ENCODE measurements at regions not wholly inside any gene's neighbourhood (a gene's known extent, or its start where the extent isn't known, plus 50 kb on each side); places are given as distances from the start of the nearest gene placed in this dataset.
"Not testable (repeated sequence)": the region's sequence is repeated elsewhere in the genome, so short reads cannot be mapped to it uniquely, and the experiment has no call there.

GRCh38 chr1:229124520-229125124 lies 146.3 kb upstream of the RAB4A start:
- intact Hi-C loops (cut with micrococcal nuclease): no loop called here

GRCh38 chr1:229127301-229127700 lies 143.6 kb upstream of the RAB4A start:
- intact Hi-C loops (cut with micrococcal nuclease): no loop called here

GRCh38 chr1:229128066-229128608 lies 142.8 kb upstream of the RAB4A start:
- intact Hi-C loops (cut with micrococcal nuclease): no loop called here

- intact Hi-C loops (cut with micrococcal nuclease): no loop called here
Measured at GRCh38 chr1:229129301-229130027, 141.4 kb upstream of the RAB4A start.

GRCh38 chr1:229130028-229130668 lies 140.8 kb upstream of the RAB4A start:
- intact Hi-C loops (cut with micrococcal nuclease): no loop called here

GRCh38 chr1:229131243-229132105 lies 139.4 kb upstream of the RAB4A start:
- intact Hi-C loops (cut with micrococcal nuclease): no loop called here

- intact Hi-C loops (cut with micrococcal nuclease): no loop called here
Measured at GRCh38 chr1:229132106-229132443, 138.8 kb upstream of the RAB4A start.

- intact Hi-C loops (cut with micrococcal nuclease): no loop called here
Measured at GRCh38 chr1:229132706-229133105, 138.2 kb upstream of the RAB4A start.

- intact Hi-C loops (cut with micrococcal nuclease): no loop called here
Measured at GRCh38 chr1:229133151-229133550, 137.8 kb upstream of the RAB4A start.

- intact Hi-C loops (cut with micrococcal nuclease): no loop called here
Measured at GRCh38 chr1:229133811-229134210, 137.1 kb upstream of the RAB4A start.

- intact Hi-C loops (cut with micrococcal nuclease): not testable (repeated sequence)
Measured at GRCh38 chr1:229134381-229135217, 136.3 kb upstream of the RAB4A start.

- intact Hi-C loops (cut with micrococcal nuclease): no loop called here
Measured at GRCh38 chr1:229135773-229136172, 135.1 kb upstream of the RAB4A start.

- intact Hi-C loops (cut with micrococcal nuclease): no loop called here
Measured at GRCh38 chr1:229136822-229137221, 134.1 kb upstream of the RAB4A start.

GRCh38 chr1:229137271-229137670 lies 133.6 kb upstream of the RAB4A start:
- intact Hi-C loops (cut with micrococcal nuclease): no loop called here

- intact Hi-C loops (cut with micrococcal nuclease): no loop called here
Measured at GRCh38 chr1:229138058-229138457, 132.9 kb upstream of the RAB4A start.

- intact Hi-C loops (cut with micrococcal nuclease): no loop called here
Measured at GRCh38 chr1:229139331-229140118, 131.4 kb upstream of the RAB4A start.

- intact Hi-C loops (cut with micrococcal nuclease): no loop called here
Measured at GRCh38 chr1:229140119-229140396, 130.9 kb upstream of the RAB4A start.

- intact Hi-C loops (cut with micrococcal nuclease): no loop called here
Measured at GRCh38 chr1:229141271-229141670, 129.6 kb upstream of the RAB4A start.

GRCh38 chr1:229141689-229142377 lies 129.1 kb upstream of the RAB4A start:
- intact Hi-C loops (cut with micrococcal nuclease): no loop called here

- intact Hi-C loops (cut with micrococcal nuclease): no loop called here
Measured at GRCh38 chr1:229142471-229142870, 128.4 kb upstream of the RAB4A start.
